OCI-LY1 (cell line): ENCODE measurements at regions not wholly inside any gene's neighbourhood (a gene's known extent, or its start where the extent isn't known, plus 50 kb on each side); places are given as distances from the start of the nearest gene placed in this dataset.

Experiments used
- EZH2 ChIP-seq: fragments of 200-600 bp; sonication (generic), shearing (Covaris generic); IDR thresholded peaks from 2 replicates; pipeline ENCODE4 v1.8.0; 2017; ENCODE audit warnings: borderline replicate concordance, mixed run types, mild to moderate bottlenecking, antibody characterized with exemption, low read length, moderate library complexity, mixed read lengths
- TF ChIP-seq, protein P1 (sequence below): fragments of 200-600 bp; sonication (generic), shearing (Covaris generic); IDR thresholded peaks from 2 replicates; pipeline ENCODE4 v1.5.1; 2017; ENCODE audit warnings: mild to moderate bottlenecking, antibody characterized with exemption, low read length, moderate library complexity, mixed read lengths

DNA sequence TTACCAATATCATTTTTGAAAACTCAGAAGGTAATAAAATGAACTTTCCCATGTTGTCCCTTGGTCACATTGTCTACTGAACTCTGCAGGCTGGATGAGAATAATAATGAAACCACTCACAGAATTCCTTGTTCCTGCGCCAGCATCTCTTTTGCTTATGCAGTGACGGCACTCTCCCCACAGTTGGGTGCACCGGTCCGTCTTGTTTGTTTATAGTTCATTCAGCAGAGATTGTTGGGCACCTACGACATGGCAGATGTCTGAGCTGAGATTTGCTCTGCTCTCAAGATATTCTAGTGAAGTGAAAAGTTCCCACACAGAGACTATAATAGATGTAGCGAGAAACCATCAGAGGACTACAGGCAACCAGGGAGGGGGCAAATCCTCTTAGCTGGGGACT lies 375.7 kb upstream of the CDH11 start:
- TF ChIP-seq, protein P1, sequence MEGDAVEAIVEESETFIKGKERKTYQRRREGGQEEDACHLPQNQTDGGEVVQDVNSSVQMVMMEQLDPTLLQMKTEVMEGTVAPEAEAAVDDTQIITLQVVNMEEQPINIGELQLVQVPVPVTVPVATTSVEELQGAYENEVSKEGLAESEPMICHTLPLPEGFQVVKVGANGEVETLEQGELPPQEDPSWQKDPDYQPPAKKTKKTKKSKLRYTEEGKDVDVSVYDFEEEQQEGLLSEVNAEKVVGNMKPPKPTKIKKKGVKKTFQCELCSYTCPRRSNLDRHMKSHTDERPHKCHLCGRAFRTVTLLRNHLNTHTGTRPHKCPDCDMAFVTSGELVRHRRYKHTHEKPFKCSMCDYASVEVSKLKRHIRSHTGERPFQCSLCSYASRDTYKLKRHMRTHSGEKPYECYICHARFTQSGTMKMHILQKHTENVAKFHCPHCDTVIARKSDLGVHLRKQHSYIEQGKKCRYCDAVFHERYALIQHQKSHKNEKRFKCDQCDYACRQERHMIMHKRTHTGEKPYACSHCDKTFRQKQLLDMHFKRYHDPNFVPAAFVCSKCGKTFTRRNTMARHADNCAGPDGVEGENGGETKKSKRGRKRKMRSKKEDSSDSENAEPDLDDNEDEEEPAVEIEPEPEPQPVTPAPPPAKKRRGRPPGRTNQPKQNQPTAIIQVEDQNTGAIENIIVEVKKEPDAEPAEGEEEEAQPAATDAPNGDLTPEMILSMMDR, result no peak
- TF ChIP-seq EZH2, result no peak
